ENCODE measurements at regions not wholly inside any gene's neighbourhood (a gene's known extent, or its start where the extent isn't known, plus 50 kb on each side); places are given as distances from the start of the nearest gene placed in this dataset.

DNA sequence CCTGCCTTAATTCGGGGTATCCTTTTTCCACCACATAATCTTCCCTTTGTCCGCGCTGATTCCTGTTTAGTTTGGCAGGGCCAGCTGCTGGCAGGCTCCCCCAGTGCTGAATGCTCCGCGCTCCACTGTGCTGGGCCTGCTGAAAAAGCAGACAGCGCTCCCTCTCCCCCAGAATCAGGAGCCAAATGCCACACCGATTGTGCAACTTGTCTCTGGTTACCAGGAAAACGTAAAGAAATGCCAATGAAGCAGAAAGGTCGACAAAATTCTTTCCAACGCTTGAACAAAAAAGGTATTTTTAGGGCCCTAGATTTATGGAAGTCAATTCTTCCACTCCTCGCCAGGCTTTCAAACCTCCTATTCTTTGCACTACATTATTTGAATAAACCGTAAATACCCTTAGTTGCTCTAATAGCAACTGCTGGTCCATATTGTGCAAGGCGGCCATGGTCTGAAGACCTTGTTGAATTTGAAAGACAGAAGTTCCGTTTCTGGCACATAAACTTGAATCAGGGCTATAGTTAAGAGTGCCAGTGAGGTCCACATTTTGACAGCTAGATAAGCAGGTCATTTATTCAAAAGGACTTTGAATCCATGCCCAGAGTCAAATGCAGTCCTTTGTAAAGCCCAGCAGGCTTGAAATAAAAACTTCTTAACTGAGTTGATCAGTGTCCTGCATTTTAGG, 206.7 kb upstream of the RFC3 start:
- TF ChIP-seq, protein P1, sequence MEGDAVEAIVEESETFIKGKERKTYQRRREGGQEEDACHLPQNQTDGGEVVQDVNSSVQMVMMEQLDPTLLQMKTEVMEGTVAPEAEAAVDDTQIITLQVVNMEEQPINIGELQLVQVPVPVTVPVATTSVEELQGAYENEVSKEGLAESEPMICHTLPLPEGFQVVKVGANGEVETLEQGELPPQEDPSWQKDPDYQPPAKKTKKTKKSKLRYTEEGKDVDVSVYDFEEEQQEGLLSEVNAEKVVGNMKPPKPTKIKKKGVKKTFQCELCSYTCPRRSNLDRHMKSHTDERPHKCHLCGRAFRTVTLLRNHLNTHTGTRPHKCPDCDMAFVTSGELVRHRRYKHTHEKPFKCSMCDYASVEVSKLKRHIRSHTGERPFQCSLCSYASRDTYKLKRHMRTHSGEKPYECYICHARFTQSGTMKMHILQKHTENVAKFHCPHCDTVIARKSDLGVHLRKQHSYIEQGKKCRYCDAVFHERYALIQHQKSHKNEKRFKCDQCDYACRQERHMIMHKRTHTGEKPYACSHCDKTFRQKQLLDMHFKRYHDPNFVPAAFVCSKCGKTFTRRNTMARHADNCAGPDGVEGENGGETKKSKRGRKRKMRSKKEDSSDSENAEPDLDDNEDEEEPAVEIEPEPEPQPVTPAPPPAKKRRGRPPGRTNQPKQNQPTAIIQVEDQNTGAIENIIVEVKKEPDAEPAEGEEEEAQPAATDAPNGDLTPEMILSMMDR (IDR thresholded peaks at IDR 0.05; ENCODE audit: control insufficient read depth, insufficient read depth, low read depth, low read length, missing control alignments): no peak
- no peak for DNase-seq (ENCODE audit: low read depth)
- H3K4me3 ChIP-seq (ENCODE audit: control insufficient read depth, low read depth, low read length): no peak overlapping the region

DNA sequence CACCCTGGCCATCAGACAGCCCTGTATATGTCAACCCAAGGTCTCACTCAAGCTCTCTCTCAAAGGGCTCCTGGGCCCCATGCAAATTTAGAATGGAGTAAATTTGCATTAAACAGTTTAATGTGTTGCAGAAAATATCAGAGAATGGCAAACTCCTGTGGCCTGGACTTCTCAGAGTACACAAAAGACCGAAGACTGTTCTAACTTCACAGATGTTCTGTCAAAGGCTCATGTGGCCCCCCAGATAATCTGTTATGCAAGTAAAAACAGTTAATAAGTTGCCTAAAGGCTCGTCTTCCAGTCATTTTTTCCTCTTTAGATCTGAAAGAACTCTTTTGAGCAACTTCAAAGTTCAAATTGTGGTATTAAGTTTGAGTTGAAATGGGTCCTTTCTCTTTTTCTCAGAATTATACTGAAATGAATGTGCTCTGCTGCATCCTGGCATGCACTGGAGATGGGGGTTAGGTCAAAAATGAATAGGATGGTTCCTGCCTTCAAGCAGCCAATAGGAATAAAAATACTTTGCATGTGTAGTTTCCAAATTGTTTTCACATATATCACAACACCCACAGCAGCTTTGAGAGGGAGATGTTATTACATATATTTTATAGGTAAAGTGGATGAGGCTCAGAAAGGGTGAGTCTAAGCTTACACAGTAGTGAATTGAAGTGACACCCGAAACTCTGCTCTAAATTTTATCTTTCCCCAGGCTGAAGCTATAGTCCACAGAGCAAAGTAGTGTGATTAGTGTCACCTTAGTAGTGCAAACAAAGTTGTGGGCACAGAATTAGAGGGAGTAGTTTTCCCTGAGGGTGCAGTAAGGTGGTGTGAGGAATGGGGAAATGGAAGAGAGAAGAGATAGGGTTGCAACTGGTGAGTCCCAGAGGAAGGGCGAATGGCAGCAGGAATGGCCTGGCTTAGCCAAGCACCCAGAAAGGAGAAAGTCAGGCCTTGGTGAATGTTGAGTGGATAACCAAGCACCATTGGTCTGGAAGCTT, 205.0 kb upstream of the RFC3 start:
- no peak overlapping the region for H3K4me3 ChIP-seq (ENCODE audit: control insufficient read depth, low read depth, low read length)
- no peak for DNase-seq (ENCODE audit: low read depth)
- TF ChIP-seq, protein P1 (IDR thresholded peaks at IDR 0.05; ENCODE audit: control insufficient read depth, insufficient read depth, low read depth, low read length, missing control alignments): no peak

DNA sequence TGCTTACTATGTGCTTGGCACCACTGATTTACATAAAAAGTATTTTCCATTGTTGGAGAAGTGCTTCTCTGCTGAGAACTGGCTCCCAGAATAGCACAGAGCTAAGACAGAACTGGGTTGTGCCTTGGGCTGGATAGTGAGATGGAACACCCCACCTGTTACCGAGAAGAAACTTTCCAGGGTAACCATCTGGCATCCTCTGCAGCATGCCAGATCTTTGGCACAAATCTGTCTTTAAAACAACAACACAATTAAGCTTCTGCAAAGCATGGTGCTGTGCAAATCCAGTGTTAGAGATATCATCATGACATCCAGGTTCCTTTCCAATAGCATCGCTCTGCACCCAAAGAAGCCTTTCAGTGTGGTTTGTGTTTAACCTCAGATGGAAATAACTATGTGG, 202.5 kb upstream of the RFC3 start:
- TF ChIP-seq, protein P1 (IDR thresholded peaks at IDR 0.05; ENCODE audit: control insufficient read depth, insufficient read depth, low read depth, low read length, missing control alignments): no peak
- DNase-seq (ENCODE audit: low read depth): no peak
- no peak overlapping the region for H3K4me3 ChIP-seq (ENCODE audit: control insufficient read depth, low read depth, low read length)

DNA sequence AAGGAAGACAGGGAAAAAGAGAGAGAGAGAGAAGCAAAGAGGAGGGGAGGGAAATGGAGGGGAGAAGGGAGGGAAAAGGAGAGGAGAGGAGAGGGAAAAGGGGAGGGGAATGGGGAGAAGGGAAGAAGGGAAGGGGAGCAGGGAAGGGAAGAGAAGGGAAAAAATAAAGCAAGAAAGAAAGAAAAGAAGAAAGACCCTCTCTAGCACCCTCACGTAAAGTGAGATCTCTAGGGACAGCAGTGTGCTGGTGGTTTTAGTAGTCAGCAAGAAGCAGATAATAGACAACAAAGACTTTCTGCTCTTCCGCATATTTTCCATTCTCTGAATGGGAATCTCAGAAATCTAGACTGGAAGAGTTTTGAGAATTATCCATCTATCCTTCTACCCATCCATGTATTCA, 201.8 kb upstream of the RFC3 start:
- TF ChIP-seq, protein P1 (IDR thresholded peaks at IDR 0.05; ENCODE audit: control insufficient read depth, insufficient read depth, low read depth, low read length, missing control alignments): no peak
- DNase-seq (ENCODE audit: low read depth): no peak
- no peak overlapping the region for H3K4me3 ChIP-seq (ENCODE audit: control insufficient read depth, low read depth, low read length)

DNA sequence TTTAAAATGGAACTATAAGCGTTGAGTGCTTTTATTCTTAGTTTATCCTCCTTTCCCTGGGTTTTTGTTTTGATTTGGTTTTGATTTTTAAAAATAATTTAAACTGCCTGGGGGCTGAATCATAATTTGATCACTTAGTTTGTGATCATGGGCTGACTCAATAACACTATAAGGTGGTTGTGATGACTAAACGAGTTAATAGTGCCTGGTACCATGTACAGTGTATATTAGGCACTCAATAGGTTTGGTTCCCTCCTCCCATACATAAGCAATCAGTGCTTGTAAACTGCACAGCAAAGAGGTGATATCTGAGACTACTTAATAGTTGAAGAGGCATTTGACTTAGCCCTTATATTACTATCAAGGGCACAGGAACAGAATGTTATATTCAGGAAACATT, 200.9 kb upstream of the RFC3 start:
- TF ChIP-seq, protein P1 (IDR thresholded peaks at IDR 0.05; ENCODE audit: control insufficient read depth, insufficient read depth, low read depth, low read length, missing control alignments): no peak
- DNase-seq (ENCODE audit: low read depth): no peak
- no peak overlapping the region for H3K4me3 ChIP-seq (ENCODE audit: control insufficient read depth, low read depth, low read length)

DNA sequence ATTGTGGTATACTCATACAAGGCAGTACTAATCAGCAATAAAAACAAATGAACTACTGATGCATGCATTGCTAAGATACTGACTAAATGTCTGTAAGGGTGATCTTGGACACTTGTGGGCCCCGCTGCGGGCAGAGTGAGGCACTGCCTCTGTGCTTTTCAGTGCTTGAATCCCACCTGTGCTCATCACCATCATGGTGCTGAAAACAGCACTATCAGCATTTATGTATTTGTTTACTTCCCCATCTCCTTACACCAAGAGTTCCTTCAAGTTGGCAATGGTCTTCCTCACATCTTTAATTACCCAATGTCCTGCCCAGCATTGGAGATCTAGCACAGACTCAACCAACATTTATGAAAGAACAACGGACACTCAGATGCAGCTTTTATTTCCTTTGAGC, 193.7 kb upstream of the RFC3 start:
- TF ChIP-seq, protein P1 (IDR thresholded peaks at IDR 0.05; ENCODE audit: control insufficient read depth, insufficient read depth, low read depth, low read length, missing control alignments): no peak
- DNase-seq (ENCODE audit: low read depth): no peak
- H3K4me3 ChIP-seq (ENCODE audit: control insufficient read depth, low read depth, low read length): no peak overlapping the region
